ENCODE measurements at regions not wholly inside any gene's neighbourhood (a gene's known extent, or its start where the extent isn't known, plus 50 kb on each side); places are given as distances from the start of the nearest gene placed in this dataset.

- Histone ChIP-seq H3K27me3 (ENCODE audit: control insufficient read depth, insufficient read depth, low read length) (no peaks in the 10 kb centered on the region), H3K4me3 (replicated peaks in 1 of 4; ENCODE audit: control extremely low read depth in 1 of 4, insufficient read depth in 1 of 4, low read depth in 3 of 4, low read length in 4 of 4) (no peak overlapping the region), H3K36me3 (ENCODE audit: control insufficient read depth, insufficient read depth, low read length) (no peaks in the 10 kb centered on the region), H3K27ac (ENCODE audit: insufficient read depth, low read length) (no peak overlapping the region), H3K79me2 (ENCODE audit: control insufficient read depth, insufficient read depth, low read length) (no peaks in the 10 kb centered on the region), H2AFZ (ENCODE audit: low read length) (no peak overlapping the region), H3K4me1 (ENCODE audit: control insufficient read depth, extremely low read depth, insufficient read depth, low read length) (no peaks in the 10 kb centered on the region), H3K4me2 (ENCODE audit: extremely low read depth, insufficient read depth, low read length) (no peak overlapping the region), H4K20me1 (ENCODE audit: control insufficient read depth, extremely low read depth, insufficient read depth, low read length) (no peaks in the 10 kb centered on the region), H3K9me3 (ENCODE audit: control insufficient read depth, insufficient read depth, low read depth, low read length) (no peaks in the 10 kb centered on the region), H3K9ac (ENCODE audit: insufficient read depth, low read length) (no peak overlapping the region)
- TF ChIP-seq CTCF (conservative IDR thresholded peaks at IDR 0.05 in 1 of 2, IDR thresholded peaks at IDR 0.05 in 1 of 2; ENCODE audit: low read depth in 1 of 2, low read length in 2 of 2) (no peak), EZH2 (IDR thresholded peaks at IDR 0.05; ENCODE audit: low read length, missing control alignments) (no peak)
- no peak for DNase-seq (ENCODE audit: low read depth in 2 of 2)
Observed at GRCh38 chr18:27600245-27600644, 415.1 kb upstream of the CHST9 start.

DNA sequence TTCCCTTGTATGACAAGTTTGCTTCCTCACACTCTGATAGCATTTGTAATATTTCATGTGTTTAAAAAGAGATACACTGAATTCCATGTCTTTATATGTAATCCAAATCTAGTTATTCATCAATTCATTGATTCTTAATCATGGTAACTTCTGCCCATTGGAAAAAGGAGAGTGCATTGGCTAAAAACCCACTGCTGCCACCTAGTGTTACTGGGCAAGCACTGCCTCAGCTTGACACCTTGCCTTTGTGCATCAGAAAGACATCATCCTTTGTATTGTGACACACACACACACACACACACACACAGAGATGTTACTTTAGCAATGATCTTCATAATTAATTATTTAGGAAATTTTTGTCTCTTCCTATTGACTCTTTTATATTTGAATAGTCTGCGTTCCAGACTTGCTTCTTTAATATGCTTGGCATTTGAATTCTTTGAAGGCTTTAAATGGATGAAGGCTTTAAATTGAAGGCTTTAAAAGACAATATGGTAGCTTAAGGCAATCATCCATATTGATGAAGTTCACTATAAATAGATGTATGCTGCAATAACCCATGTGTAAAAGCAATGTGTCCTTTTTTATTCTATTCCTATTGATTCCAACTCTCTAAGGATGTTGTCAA is 414.2 kb upstream of the CHST9 start:
- H4K20me1 ChIP-seq (ENCODE audit: control insufficient read depth, extremely low read depth, insufficient read depth, low read length), result no peaks in the 10 kb centered on the region
- no peak overlapping the region for H3K27ac ChIP-seq (ENCODE audit: insufficient read depth, low read length)
- no peaks in the 10 kb centered on the region for H3K79me2 ChIP-seq (ENCODE audit: control insufficient read depth, insufficient read depth, low read length)
- no peak overlapping the region for H3K4me2 ChIP-seq (ENCODE audit: extremely low read depth, insufficient read depth, low read length)
- H3K9me3 ChIP-seq (ENCODE audit: control insufficient read depth, insufficient read depth, low read depth, low read length), result no peaks in the 10 kb centered on the region
- H2AFZ ChIP-seq (ENCODE audit: low read length), result no peak overlapping the region
- H3K4me3 ChIP-seq (replicated peaks in 1 of 4; ENCODE audit: control extremely low read depth in 1 of 4, insufficient read depth in 1 of 4, low read depth in 3 of 4, low read length in 4 of 4), result no peak overlapping the region
- H3K9ac ChIP-seq (ENCODE audit: insufficient read depth, low read length), result no peak overlapping the region
- no peaks in the 10 kb centered on the region for H3K4me1 ChIP-seq (ENCODE audit: control insufficient read depth, extremely low read depth, insufficient read depth, low read length)
- H3K36me3 ChIP-seq (ENCODE audit: control insufficient read depth, insufficient read depth, low read length), result no peaks in the 10 kb centered on the region
- no peaks in the 10 kb centered on the region for H3K27me3 ChIP-seq (ENCODE audit: control insufficient read depth, insufficient read depth, low read length)
- DNase-seq (ENCODE audit: low read depth in 2 of 2), result peak; percentile 20 to 34
- TF ChIP-seq CTCF (conservative IDR thresholded peaks at IDR 0.05 in 1 of 2, IDR thresholded peaks at IDR 0.05 in 1 of 2; ENCODE audit: low read depth in 1 of 2, low read length in 2 of 2) (peak; percentile 92 to 97), EZH2 (IDR thresholded peaks at IDR 0.05; ENCODE audit: low read length, missing control alignments) (no peak)

DNA sequence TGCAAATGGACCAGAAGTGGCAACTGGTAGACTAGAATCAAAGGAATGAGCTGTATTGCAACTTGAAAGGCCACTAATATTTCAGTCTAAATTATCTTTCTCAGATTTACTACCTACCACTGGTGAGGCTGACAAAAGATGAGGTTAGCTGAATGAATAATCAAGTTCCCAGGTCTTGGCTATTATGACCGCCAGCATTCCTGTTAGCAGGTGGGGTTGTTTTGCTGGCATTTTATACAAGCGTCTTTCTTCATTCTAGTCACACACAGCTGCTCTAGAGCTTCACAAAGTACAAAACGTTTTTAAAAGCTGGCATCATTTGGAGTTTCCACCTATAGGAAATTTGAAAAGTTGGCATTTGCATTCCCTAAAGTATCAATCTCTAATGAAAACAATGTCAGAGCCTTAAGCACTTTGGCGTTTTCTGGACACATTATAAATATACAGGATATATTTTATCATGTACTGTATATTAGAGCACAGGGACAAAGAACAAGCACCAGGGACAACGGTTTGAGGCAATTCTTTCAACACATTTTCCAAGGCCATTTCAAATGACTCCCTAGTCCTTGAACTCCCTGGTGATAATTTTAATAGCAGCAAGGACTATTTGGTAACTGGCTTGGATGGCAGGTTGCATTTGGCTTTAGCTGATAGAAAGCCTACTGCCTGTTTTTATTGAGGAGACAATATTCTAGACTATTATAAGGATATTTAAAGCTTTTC is 410.2 kb upstream of the CHST9 start:
- Histone ChIP-seq H3K27ac (ENCODE audit: insufficient read depth, low read length) (no peak overlapping the region), H3K79me2 (ENCODE audit: control insufficient read depth, insufficient read depth, low read length) (no peaks in the 10 kb centered on the region), H4K20me1 (ENCODE audit: control insufficient read depth, extremely low read depth, insufficient read depth, low read length) (no peaks in the 10 kb centered on the region), H3K4me1 (ENCODE audit: control insufficient read depth, extremely low read depth, insufficient read depth, low read length) (no peaks in the 10 kb centered on the region), H3K4me3 (replicated peaks in 1 of 4; ENCODE audit: control extremely low read depth in 1 of 4, insufficient read depth in 1 of 4, low read depth in 3 of 4, low read length in 4 of 4) (no peak overlapping the region), H3K36me3 (ENCODE audit: control insufficient read depth, insufficient read depth, low read length) (no peaks in the 10 kb centered on the region), H3K4me2 (ENCODE audit: extremely low read depth, insufficient read depth, low read length) (no peak overlapping the region), H3K27me3 (ENCODE audit: control insufficient read depth, insufficient read depth, low read length) (no peaks in the 10 kb centered on the region), H3K9ac (ENCODE audit: insufficient read depth, low read length) (no peak overlapping the region), H3K9me3 (ENCODE audit: control insufficient read depth, insufficient read depth, low read depth, low read length) (no peaks in the 10 kb centered on the region), H2AFZ (ENCODE audit: low read length) (no peak overlapping the region)
- TF ChIP-seq EZH2 (IDR thresholded peaks at IDR 0.05; ENCODE audit: low read length, missing control alignments) (no peak), CTCF (conservative IDR thresholded peaks at IDR 0.05 in 1 of 2, IDR thresholded peaks at IDR 0.05 in 1 of 2; ENCODE audit: low read depth in 1 of 2, low read length in 2 of 2) (no peak)
- no peak for DNase-seq (ENCODE audit: low read depth in 2 of 2)

Measured in fibroblast of lung (primary cell).